A673 (cell line): ENCODE measurements at regions not wholly inside any gene's neighbourhood (a gene's known extent, or its start where the extent isn't known, plus 50 kb on each side); places are given as distances from the start of the nearest gene placed in this dataset.

Experiments used
- BruUV-seq: library from RNA; stranded (reverse); fragments of 400-500 nt; replicated peaks from 2 replicates; lab custom pipeline; 2021; lab: Mats Ljungman, UMichigan
- CTCF ChIA-PET: fragments of 300-600 bp; sonication (Branson Sonifier 250); formaldehyde crosslinking; loops from one replicate; lab custom pipeline; 2022; ENCODE audit warnings: antibody characterized with exemption; lab: Charles Lee
- POLR2A ChIA-PET: fragments of 300-600 bp; sonication (Branson Sonifier 250); formaldehyde crosslinking; loops from one replicate; lab custom pipeline; 2022; ENCODE audit warnings: antibody characterized with exemption; ENCODE audit not compliant: low non-redundant PET; lab: Charles Lee
- DNase-seq: peaks from one replicate; pipeline ENCODE4 v3.0.0-alpha.2; 2015; ENCODE audit warnings: low spot score
- H3K27ac ChIP-seq: fragments of 200-600 bp; sonication (generic); 2 replicates; pipeline ENCODE4 v1.5.1; 2016; ENCODE audit warnings: mixed run types, low read depth, mild to moderate bottlenecking, mixed read lengths, antibody characterized with exemption, low read length; ENCODE audit not compliant: poor library complexity, severe bottlenecking
- H3K27me3 ChIP-seq: fragments of 200-600 bp; sonication (generic); replicated peaks from 2 replicates; pipeline ENCODE4 v1.6.1; 2017; ENCODE audit warnings: mixed run types, low read depth, mild to moderate bottlenecking, mixed read lengths, antibody characterized with exemption, low read length; ENCODE audit not compliant: insufficient read depth, poor library complexity
- H3K36me3 ChIP-seq: fragments of 200-600 bp; sonication (generic); 2 replicates; pipeline ENCODE4 v1.6.1; 2016; ENCODE audit warnings: mixed run types, mild to moderate bottlenecking, mixed read lengths, antibody characterized with exemption, low read length; ENCODE audit not compliant: insufficient read depth, poor library complexity, severe bottlenecking
- H3K4me1 ChIP-seq: fragments of 200-600 bp; sonication (generic); 2 replicates; pipeline ENCODE4 v1.6.1; 2017; ENCODE audit warnings: mixed run types, mild to moderate bottlenecking, mixed read lengths, antibody characterized with exemption, low read length; ENCODE audit not compliant: insufficient read depth, poor library complexity, severe bottlenecking
- H3K4me3 ChIP-seq: fragments of 200-600 bp; sonication (generic); 2 replicates; pipeline ENCODE4 v1.5.1; 2016; ENCODE audit warnings: low read depth, mixed run types, mild to moderate bottlenecking, mixed read lengths, low read length; ENCODE audit not compliant: poor library complexity, severe bottlenecking
- H3K9me3 ChIP-seq: fragments of 200-600 bp; sonication (generic); 2 replicates; pipeline ENCODE4 v1.6.1; 2016; ENCODE audit warnings: mixed run types, low read depth, mild to moderate bottlenecking, mixed read lengths, antibody characterized with exemption, low read length; ENCODE audit not compliant: poor library complexity, severe bottlenecking
- EZH2 ChIP-seq: fragments of 200-600 bp; sonication (generic); IDR thresholded peaks from 2 replicates; pipeline ENCODE4 v1.6.1; 2017; ENCODE audit warnings: borderline replicate concordance, low read depth, mild to moderate bottlenecking, mixed read lengths, antibody characterized with exemption, low read length; ENCODE audit not compliant: poor library complexity, severe bottlenecking
- intact Hi-C: fragments of 100-400 bp; cut with micrococcal nuclease; formaldehyde crosslinking; loops from one replicate; pipeline ENCODE4 v1.10.0; 2022; ENCODE audit not compliant: unreplicated experiment
- TF ChIP-seq, protein P1 (sequence below): fragments of 300-800, 200-600 bp; sonication (generic); conservative IDR thresholded peaks from 2 replicates; pipeline ENCODE4 v1.5.1; 2017; ENCODE audit warnings: low read depth, mild to moderate bottlenecking, antibody characterized with exemption, low read length, moderate library complexity, mixed read lengths

DNA sequence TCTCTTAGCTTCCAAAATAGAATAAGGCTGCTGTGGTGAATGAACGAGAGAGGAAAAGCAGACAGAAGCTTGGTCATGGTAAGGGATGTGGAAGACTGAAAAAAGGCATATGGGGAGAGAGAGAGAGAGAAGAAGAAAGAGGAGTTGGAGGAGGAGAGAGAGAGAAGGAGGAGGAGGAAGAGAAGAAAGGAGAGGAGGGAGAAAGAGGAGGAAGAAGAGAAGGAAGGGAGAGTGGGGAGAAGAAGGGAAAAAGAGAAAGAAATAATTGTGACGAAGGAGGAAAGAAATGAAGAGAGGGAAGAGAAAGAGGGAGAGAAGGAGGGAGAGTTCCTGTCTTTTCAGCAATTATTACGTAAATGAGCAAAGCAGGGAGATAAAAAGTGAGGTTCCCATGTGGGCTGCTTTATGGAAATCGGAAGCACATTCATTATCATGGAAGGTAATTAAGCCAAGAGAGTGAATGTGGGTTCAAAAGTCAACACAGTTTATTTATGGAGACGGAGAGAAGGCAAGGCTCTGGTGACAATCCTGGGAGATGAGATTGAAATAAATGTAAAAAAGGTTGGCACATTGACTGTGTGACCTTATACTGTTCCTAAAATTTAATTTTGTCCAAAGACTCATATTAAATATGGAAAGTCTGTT, 611.2 kb downstream of the KIF4B start:
- intact Hi-C loops, result no loop called here
- no peak overlapping the region for H3K4me3 ChIP-seq
- ChIA-PET POLR2A (no interaction called here), CTCF (no interaction called here)
- H3K27ac ChIP-seq, result no peak overlapping the region
- no peaks in the 10 kb centered on the region for H3K36me3 ChIP-seq
- no peaks in the 10 kb centered on the region for H3K4me1 ChIP-seq
- H3K9me3 ChIP-seq, result no peaks in the 10 kb centered on the region
- peaks cover 8% of the 10 kb centered on the region for H3K27me3 ChIP-seq
- TF ChIP-seq EZH2, result no peak
- TF ChIP-seq, protein P1, sequence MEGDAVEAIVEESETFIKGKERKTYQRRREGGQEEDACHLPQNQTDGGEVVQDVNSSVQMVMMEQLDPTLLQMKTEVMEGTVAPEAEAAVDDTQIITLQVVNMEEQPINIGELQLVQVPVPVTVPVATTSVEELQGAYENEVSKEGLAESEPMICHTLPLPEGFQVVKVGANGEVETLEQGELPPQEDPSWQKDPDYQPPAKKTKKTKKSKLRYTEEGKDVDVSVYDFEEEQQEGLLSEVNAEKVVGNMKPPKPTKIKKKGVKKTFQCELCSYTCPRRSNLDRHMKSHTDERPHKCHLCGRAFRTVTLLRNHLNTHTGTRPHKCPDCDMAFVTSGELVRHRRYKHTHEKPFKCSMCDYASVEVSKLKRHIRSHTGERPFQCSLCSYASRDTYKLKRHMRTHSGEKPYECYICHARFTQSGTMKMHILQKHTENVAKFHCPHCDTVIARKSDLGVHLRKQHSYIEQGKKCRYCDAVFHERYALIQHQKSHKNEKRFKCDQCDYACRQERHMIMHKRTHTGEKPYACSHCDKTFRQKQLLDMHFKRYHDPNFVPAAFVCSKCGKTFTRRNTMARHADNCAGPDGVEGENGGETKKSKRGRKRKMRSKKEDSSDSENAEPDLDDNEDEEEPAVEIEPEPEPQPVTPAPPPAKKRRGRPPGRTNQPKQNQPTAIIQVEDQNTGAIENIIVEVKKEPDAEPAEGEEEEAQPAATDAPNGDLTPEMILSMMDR, result no peak
- no peak for DNase-seq
- no TSS peak for BruUV-seq

DNA sequence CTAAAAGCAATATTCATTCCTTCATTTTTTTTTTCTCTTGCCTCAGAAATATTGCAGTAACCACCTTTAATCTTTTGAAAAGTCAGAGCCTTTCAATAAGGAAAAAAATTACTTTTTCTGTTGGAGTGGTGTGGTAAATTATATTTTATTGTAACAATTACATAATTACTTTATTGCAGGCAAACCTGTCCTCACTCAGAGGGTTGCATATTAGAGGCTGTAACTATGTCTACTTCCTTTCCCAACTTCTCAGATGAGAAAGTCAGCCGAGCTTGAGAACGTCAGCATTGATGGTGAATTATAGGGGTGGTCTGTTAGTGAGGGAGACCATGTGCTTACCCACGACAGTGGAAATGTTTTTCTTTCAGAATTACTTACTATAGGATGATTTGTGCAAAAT, 611.8 kb downstream of the KIF4B start:
- Histone ChIP-seq H3K4me3 (no peak overlapping the region), H3K9me3 (no peaks in the 10 kb centered on the region), H3K27ac (no peak overlapping the region), H3K27me3 (peaks cover 8% of the 10 kb centered on the region), H3K36me3 (no peaks in the 10 kb centered on the region), H3K4me1 (no peaks in the 10 kb centered on the region)
- no TSS peak for BruUV-seq
- DNase-seq, result no peak
- ChIA-PET POLR2A (no interaction called here), CTCF (no interaction called here)
- intact Hi-C loops, result no loop called here
- TF ChIP-seq, protein P1, result no peak
- no peak for TF ChIP-seq EZH2

DNA sequence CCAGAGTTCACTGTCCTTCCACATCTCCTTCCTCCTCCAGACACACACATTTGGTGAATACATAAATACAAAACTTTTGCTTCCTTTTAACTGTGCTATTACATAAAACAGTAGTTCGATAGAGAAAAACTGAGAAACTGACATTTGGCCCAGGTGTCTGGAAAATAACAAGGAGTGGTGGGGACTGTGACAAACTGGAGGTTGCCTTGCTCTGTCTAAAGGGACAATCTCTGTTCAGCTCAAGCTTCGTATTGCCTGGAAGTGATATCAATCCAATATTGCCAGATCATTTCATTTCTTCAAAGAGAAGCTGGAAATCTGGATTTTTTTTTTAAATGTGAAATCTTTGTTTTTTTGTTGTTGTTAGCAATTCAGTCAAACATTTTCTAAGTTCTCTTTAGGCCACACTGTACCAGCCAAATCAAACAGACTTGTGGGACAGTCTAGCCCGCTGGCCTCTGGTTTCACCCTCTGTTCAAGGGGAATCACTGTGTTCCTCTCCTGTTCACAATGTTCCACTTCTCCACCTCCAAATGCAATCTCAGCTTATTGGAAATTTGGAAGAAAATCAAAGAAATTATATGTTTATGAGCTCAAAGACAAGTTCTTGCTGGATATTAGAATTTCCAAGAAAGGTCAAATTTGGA, 612.5 kb downstream of the KIF4B start:
- ChIA-PET CTCF (no interaction called here), POLR2A (no interaction called here)
- Histone ChIP-seq H3K27me3 (peaks cover 8% of the 10 kb centered on the region), H3K4me1 (no peaks in the 10 kb centered on the region), H3K9me3 (no peaks in the 10 kb centered on the region), H3K4me3 (no peak overlapping the region), H3K27ac (no peak overlapping the region), H3K36me3 (no peaks in the 10 kb centered on the region)
- intact Hi-C loops, result no loop called here
- no TSS peak for BruUV-seq
- no peak for TF ChIP-seq EZH2
- TF ChIP-seq, protein P1, result no peak
- DNase-seq, result no peak
